ENCODE measurements at regions not wholly inside any gene's neighbourhood (a gene's known extent, or its start where the extent isn't known, plus 50 kb on each side); places are given as distances from the start of the nearest gene placed in this dataset.

DNA sequence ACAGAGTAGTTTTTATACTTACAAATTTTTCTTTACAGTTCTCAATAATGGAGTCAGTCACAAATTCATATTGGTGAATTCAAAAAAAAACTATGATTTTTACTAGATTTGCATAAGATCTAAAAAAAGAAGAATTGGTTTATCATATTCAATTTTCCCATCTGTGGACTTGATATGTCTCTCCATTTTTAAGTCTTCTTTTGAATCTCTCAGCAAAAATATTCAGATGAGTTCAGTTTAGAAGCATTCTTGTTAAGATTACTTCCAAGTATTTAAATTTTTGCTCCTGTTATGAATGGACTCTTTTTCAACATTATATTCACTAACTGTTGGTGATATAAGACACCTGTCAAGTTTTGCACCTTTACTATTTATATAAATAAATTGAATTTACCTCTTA, 360.6 kb upstream of the FLRT2 start:
- no peak for TF ChIP-seq POLR2A (IDR thresholded peaks at IDR 0.05; ENCODE audit: extremely low read depth, insufficient read length)
- TF ChIP-seq, protein P1, sequence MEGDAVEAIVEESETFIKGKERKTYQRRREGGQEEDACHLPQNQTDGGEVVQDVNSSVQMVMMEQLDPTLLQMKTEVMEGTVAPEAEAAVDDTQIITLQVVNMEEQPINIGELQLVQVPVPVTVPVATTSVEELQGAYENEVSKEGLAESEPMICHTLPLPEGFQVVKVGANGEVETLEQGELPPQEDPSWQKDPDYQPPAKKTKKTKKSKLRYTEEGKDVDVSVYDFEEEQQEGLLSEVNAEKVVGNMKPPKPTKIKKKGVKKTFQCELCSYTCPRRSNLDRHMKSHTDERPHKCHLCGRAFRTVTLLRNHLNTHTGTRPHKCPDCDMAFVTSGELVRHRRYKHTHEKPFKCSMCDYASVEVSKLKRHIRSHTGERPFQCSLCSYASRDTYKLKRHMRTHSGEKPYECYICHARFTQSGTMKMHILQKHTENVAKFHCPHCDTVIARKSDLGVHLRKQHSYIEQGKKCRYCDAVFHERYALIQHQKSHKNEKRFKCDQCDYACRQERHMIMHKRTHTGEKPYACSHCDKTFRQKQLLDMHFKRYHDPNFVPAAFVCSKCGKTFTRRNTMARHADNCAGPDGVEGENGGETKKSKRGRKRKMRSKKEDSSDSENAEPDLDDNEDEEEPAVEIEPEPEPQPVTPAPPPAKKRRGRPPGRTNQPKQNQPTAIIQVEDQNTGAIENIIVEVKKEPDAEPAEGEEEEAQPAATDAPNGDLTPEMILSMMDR (IDR thresholded peaks at IDR 0.05; ENCODE audit: low read depth, low read length), result no peak
- TF ChIP-seq, protein P2, sequence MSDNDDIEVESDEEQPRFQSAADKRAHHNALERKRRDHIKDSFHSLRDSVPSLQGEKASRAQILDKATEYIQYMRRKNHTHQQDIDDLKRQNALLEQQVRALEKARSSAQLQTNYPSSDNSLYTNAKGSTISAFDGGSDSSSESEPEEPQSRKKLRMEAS (IDR thresholded peaks at IDR 0.05; ENCODE audit: low read depth, low read length), result no peak

Data from NB4 (cell line).